T-helper 2 cell treated with Interferon-gamma antibody and Interleukin-4, amounts not matched to agents 5 μg/mL and 100 μg/mL, for 36 hours (primary cell): ENCODE measurements at regions not wholly inside any gene's neighbourhood (a gene's known extent, or its start where the extent isn't known, plus 50 kb on each side); places are given as distances from the start of the nearest gene placed in this dataset.

Source experiments
- DNase-seq: peaks from one replicate; pipeline ENCODE4 v3.0.0; 2021; ENCODE audit warnings: low spot score
- H3K27ac Mint-ChIP-seq: one replicate; pipeline ENCODE4 v1.8.0; 2021; ENCODE audit warnings: mild to moderate bottlenecking, mixed read lengths
- H3K27me3 Mint-ChIP-seq: one replicate; pipeline ENCODE4 v1.8.0; 2021; ENCODE audit warnings: low read depth, mixed read lengths
- H3K36me3 Mint-ChIP-seq: one replicate; pipeline ENCODE4 v1.8.0; 2021; ENCODE audit warnings: low read depth, mixed read lengths
- H3K4me1 Mint-ChIP-seq: one replicate; pipeline ENCODE4 v1.8.0; 2021; ENCODE audit warnings: low read depth, mixed read lengths
- H3K4me3 Mint-ChIP-seq: one replicate; pipeline ENCODE4 v1.8.0; 2022; ENCODE audit warnings: mild to moderate bottlenecking, moderate library complexity, mixed read lengths
- H3K9me3 Mint-ChIP-seq: one replicate; pipeline ENCODE4 v1.8.0; 2021; ENCODE audit warnings: mixed read lengths

- no peak overlapping the region for H3K27ac Mint-ChIP-seq
- peaks cover 1% of the 10 kb centered on the region for H3K4me1 Mint-ChIP-seq
- peaks cover 2% of the 10 kb centered on the region for H3K27me3 Mint-ChIP-seq
- no peaks in the 10 kb centered on the region for H3K36me3 Mint-ChIP-seq
- no peaks in the 10 kb centered on the region for H3K9me3 Mint-ChIP-seq
- no peak overlapping the region for H3K4me3 Mint-ChIP-seq
- no peak for DNase-seq
Observed at GRCh38 chr12:116453631-116454030, 105.5 kb upstream of the MAP1LC3B2 start.

DNA sequence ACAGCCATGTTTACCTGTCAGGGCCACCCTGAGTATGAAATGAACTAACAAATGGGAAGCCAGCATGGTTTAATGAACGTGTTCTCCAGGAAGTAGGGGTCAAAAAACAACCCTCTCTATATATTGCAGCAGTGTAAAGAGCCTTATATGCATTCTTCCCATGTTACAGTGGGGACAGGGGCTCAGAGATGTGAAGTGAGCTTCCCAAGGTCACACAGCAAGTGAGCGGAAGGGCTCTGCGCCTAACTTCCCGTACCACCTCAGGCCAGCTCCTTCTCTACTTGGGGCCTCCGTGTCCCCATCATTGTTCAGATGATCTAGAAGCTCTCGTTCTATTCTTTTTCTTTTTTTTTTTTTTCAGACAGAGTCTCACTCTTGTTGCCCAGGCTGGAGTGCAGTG lies 105.1 kb upstream of the MAP1LC3B2 start:
- Mint-ChIP-seq H3K36me3 (no peaks in the 10 kb centered on the region), H3K27ac (no peak overlapping the region), H3K27me3 (peaks cover 2% of the 10 kb centered on the region), H3K4me3 (no peak overlapping the region), H3K4me1 (peaks cover 1% of the 10 kb centered on the region), H3K9me3 (no peaks in the 10 kb centered on the region)
- DNase-seq = no peak

DNA sequence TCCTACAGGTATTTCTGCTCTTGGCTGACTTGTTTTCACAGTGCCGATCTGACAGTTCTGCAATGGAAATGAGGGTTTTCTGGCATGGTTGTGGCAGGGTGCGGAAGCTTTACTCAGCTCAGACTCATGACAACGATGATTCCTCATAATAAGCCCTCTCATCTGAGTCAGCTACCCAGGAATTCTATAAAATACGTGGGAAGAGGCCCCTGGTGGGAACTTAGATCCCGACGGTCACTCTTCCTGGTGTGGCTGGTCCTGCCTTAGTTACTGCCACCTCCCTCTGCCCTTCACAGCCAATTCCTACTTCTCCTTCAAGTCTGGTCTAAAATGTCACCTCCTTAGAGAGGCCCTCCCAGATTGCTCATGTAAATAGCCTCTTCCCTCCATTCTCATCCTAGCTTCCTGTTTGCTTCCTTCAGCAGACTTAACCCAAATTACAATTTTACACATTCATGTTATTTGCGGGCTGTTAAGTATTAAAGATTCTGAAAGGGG lies 104.2 kb upstream of the MAP1LC3B2 start:
- no peak for DNase-seq
- Mint-ChIP-seq H3K27ac (no peak overlapping the region), H3K36me3 (no peaks in the 10 kb centered on the region)

GRCh38 chr12:116455540-116456329 lies 103.4 kb upstream of the MAP1LC3B2 start:
- peaks cover 1% of the 10 kb centered on the region for H3K4me1 Mint-ChIP-seq
- no peak for DNase-seq
- H3K36me3 Mint-ChIP-seq = no peaks in the 10 kb centered on the region
- H3K9me3 Mint-ChIP-seq = no peaks in the 10 kb centered on the region
- peaks cover 2% of the 10 kb centered on the region for H3K27me3 Mint-ChIP-seq
- no peak overlapping the region for H3K4me3 Mint-ChIP-seq
- H3K27ac Mint-ChIP-seq = no peak overlapping the region

More for the DNA sequence above, 104.2 kb upstream of the MAP1LC3B2 start:
- Mint-ChIP-seq H3K4me1 (peaks cover 1% of the 10 kb centered on the region), H3K4me3 (no peak overlapping the region), H3K27me3 (peaks cover 2% of the 10 kb centered on the region), H3K9me3 (no peaks in the 10 kb centered on the region)

- H3K27ac Mint-ChIP-seq = no peak overlapping the region
- H3K4me3 Mint-ChIP-seq = no peak overlapping the region
- peaks cover 2% of the 10 kb centered on the region for H3K27me3 Mint-ChIP-seq
Observed at GRCh38 chr12:116456330-116457082, 102.7 kb upstream of the MAP1LC3B2 start.

DNA sequence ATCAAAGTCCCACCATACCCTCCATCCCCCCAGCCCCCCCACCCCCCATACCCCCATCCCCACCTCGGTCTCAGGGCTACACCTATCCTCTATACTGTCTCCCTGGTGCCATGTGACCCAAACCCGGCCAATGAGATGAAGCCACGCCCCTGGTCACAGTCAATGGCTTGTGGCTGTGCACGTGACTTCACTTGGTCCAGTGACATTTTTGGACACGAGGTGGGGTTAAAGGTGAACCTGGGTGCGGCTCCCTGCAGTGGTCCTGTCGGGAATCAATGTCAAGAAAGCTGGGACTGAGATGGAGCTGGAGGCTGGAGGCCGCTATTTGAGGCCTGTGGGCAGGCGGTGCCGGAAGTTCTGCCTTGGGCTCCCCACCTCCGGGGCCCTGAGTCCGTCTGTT lies 100.7 kb upstream of the MAP1LC3B2 start:
- H3K9me3 Mint-ChIP-seq = no peaks in the 10 kb centered on the region
- H3K36me3 Mint-ChIP-seq = no peaks in the 10 kb centered on the region
- no peak overlapping the region for H3K27ac Mint-ChIP-seq
- no peak for DNase-seq
- no peak overlapping the region for H3K4me3 Mint-ChIP-seq
- H3K27me3 Mint-ChIP-seq = peaks cover 2% of the 10 kb centered on the region
- H3K4me1 Mint-ChIP-seq = no peaks in the 10 kb centered on the region

More at GRCh38 chr12:116456330-116457082, 102.7 kb upstream of the MAP1LC3B2 start:
- no peak for DNase-seq
- H3K36me3 Mint-ChIP-seq = no peaks in the 10 kb centered on the region
- H3K9me3 Mint-ChIP-seq = no peaks in the 10 kb centered on the region
- peaks cover 1% of the 10 kb centered on the region for H3K4me1 Mint-ChIP-seq

DNA sequence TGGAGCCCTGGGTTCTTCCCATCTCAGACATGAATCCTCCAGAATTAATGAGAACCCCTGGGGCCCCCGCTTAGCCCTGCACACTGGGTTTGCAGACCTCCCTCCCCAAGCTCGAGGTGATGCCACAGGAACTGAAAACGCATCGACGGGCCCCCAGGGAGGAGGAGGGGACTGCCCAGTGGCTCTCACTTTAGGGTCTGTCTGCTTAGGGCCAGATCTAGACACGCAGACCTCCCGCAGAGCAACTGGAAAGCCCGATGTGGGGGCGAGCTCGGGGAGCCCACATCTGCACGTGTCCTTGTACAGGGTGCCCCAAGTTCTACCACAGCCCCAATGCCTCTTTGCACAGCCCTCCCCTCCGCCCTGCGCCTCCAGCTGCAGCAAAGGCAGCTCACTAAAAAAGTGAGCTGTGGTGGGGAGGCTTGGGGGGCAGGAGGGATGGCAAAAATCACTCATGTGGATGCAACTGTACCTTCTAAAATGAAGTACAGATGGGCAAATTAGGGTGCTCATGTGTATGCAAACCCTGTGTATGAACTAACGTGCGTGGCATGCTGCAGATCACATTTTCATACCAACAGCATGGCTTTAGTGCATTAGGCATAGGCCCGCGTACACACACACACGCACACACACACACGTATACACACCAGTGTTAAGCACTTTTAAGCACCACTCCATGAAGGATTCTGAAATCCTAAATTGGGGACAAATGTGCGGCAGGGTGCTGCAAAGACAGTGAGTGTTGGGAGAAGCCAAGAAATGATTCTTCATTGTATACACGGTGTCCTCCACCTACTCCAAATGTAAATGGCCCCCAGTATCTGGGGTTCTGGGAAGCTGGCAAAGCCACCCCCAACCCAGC lies 99.9 kb upstream of the MAP1LC3B2 start:
- DNase-seq = no peak
- Mint-ChIP-seq H3K27ac (no peak overlapping the region), H3K4me3 (no peak overlapping the region), H3K9me3 (no peaks in the 10 kb centered on the region), H3K27me3 (peaks cover 2% of the 10 kb centered on the region), H3K36me3 (no peaks in the 10 kb centered on the region), H3K4me1 (no peaks in the 10 kb centered on the region)

- no peaks in the 10 kb centered on the region for H3K9me3 Mint-ChIP-seq
- H3K4me1 Mint-ChIP-seq = no peaks in the 10 kb centered on the region
- H3K27ac Mint-ChIP-seq = no peak overlapping the region
- DNase-seq = no peak
- H3K4me3 Mint-ChIP-seq = no peak overlapping the region
- H3K36me3 Mint-ChIP-seq = no peaks in the 10 kb centered on the region
- peaks cover 2% of the 10 kb centered on the region for H3K27me3 Mint-ChIP-seq
Observed at GRCh38 chr12:116459916-116460663, 99.1 kb upstream of the MAP1LC3B2 start.

DNA sequence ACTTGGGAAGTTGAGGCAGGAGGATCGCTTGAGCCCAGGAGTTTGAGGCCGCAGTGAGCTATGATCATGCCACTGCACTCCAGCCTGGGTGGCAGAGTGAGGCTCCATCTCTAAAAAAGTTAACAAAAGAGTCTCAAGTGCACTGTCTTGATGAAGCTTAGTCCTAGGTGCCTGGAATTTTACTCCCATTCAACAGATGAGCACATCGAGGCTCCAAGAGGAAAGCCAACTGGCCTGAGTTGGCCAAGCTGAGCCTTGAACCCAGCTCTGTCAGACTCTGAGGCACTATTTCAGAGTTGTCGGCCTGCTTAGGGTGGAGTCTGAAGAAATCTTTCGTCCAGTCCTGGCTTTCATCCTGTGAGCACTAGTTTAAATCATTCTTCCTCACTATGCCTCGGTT lies 98.1 kb upstream of the MAP1LC3B2 start:
- Mint-ChIP-seq H3K27ac (no peak overlapping the region), H3K9me3 (no peaks in the 10 kb centered on the region), H3K27me3 (peaks cover 5% of the 10 kb centered on the region), H3K36me3 (no peaks in the 10 kb centered on the region), H3K4me1 (no peaks in the 10 kb centered on the region), H3K4me3 (no peak overlapping the region)
- DNase-seq = no peak

GRCh38 chr12:116463366-116463765 lies 95.8 kb upstream of the MAP1LC3B2 start:
- H3K4me1 Mint-ChIP-seq = no peaks in the 10 kb centered on the region
- H3K36me3 Mint-ChIP-seq = no peaks in the 10 kb centered on the region
- H3K9me3 Mint-ChIP-seq = no peaks in the 10 kb centered on the region
- H3K4me3 Mint-ChIP-seq = no peak overlapping the region
- DNase-seq = no peak
- no peak overlapping the region for H3K27ac Mint-ChIP-seq
- H3K27me3 Mint-ChIP-seq = peaks cover 3% of the 10 kb centered on the region

DNA sequence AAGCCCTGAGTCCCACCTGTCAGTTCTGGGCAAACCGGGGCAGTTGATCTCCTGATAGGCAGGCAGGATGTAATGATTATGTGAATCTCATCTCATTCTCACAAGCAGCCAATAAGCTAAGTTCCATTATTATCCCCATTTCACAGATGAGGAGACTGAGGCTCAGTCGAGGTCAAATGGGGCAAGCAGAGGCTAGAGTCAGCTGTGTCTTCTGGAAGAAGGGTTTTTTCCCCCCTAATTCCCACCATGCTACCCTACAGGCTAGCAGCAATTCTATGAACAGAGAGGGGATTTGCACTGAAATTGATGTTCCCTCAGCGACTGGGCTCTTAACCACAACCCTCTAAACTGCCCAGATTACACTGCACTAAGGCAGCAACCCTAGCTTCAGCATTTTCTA lies 93.8 kb upstream of the MAP1LC3B2 start:
- Mint-ChIP-seq H3K36me3 (no peaks in the 10 kb centered on the region), H3K27ac (no peak overlapping the region)

GRCh38 chr12:116465856-116466255 lies 93.3 kb upstream of the MAP1LC3B2 start:
- DNase-seq = no peak
- no peaks in the 10 kb centered on the region for H3K4me1 Mint-ChIP-seq
- no peak overlapping the region for H3K27ac Mint-ChIP-seq
- H3K27me3 Mint-ChIP-seq = peaks cover 6% of the 10 kb centered on the region
- no peaks in the 10 kb centered on the region for H3K36me3 Mint-ChIP-seq
- H3K4me3 Mint-ChIP-seq = no peak overlapping the region
- no peaks in the 10 kb centered on the region for H3K9me3 Mint-ChIP-seq

More for the DNA sequence above, 93.8 kb upstream of the MAP1LC3B2 start:
- Mint-ChIP-seq H3K9me3 (no peaks in the 10 kb centered on the region), H3K4me3 (no peak overlapping the region), H3K27me3 (peaks cover 6% of the 10 kb centered on the region), H3K4me1 (no peaks in the 10 kb centered on the region)
- no peak for DNase-seq

GRCh38 chr12:116466536-116466935 lies 92.6 kb upstream of the MAP1LC3B2 start:
- no peaks in the 10 kb centered on the region for H3K9me3 Mint-ChIP-seq
- H3K36me3 Mint-ChIP-seq = no peaks in the 10 kb centered on the region
- peaks cover 6% of the 10 kb centered on the region for H3K27me3 Mint-ChIP-seq
- H3K27ac Mint-ChIP-seq = no peak overlapping the region
- DNase-seq = no peak
- H3K4me3 Mint-ChIP-seq = no peak overlapping the region
- no peaks in the 10 kb centered on the region for H3K4me1 Mint-ChIP-seq
